PFSK-1 (cell line): ENCODE measurements at regions not wholly inside any gene's neighbourhood (a gene's known extent, or its start where the extent isn't known, plus 50 kb on each side); places are given as distances from the start of the nearest gene placed in this dataset.

Experiments
- FOXP2 ChIP-seq: optimal IDR thresholded peaks from 2 replicates; pipeline ENCODE3; 2011; ENCODE audit warnings: borderline replicate concordance, control low read depth, inconsistent platforms; ENCODE audit not compliant: insufficient read depth; ENCODE audit errors: extremely low read length, extremely low read depth
- POLR2AphosphoS5 ChIP-seq: IDR thresholded peaks from 2 replicates; pipeline ENCODE4 v1.6.1; 2012; ENCODE audit warnings: low read depth, mild to moderate bottlenecking, control low read depth, low read length, moderate library complexity
- SIN3A ChIP-seq: IDR thresholded peaks from 2 replicates; pipeline ENCODE4 v1.6.1; 2012; ENCODE audit warnings: mild to moderate bottlenecking, low read length, moderate library complexity, borderline replicate concordance; ENCODE audit not compliant: insufficient read depth
- TAF1 ChIP-seq: IDR thresholded peaks from 2 replicates; pipeline ENCODE4 v1.6.1; 2012; ENCODE audit warnings: low read length, control low read depth, borderline replicate concordance; ENCODE audit not compliant: insufficient read depth
- TF ChIP-seq, protein P1 (sequence below), 2 experiments: IDR thresholded peaks; 2 replicates each; pipeline versions ENCODE4 v1.6.1 to v1.8.0; 2011 to 2012; ENCODE audit warnings: low read depth in 2 of 2, low read length in 2 of 2, control low read depth in 1 of 2, inconsistent platforms in 1 of 2, mild to moderate bottlenecking in 1 of 2, moderate library complexity in 1 of 2; ENCODE audit not compliant: insufficient read depth in 1 of 2

DNA sequence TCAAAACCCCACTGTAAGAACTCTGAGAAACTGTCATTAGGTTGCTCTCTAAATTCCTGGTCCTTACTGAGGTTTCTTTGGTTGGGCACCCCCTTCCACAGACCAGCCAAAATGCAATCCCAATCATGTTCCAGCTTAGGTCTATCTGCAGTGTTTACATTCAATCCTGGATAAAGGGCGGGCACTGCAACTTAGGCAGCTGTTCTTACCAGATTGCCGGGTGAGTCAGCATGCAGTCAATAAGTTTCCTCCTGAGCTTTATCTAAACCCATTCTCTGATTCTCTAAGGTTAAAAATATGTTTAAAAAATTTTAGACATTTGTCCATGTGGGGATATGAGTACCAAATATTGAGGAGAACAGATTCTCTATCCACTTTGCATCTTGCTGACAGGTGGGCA lies 197.8 kb downstream of the HAO1 start:
- TF ChIP-seq, protein P1, sequence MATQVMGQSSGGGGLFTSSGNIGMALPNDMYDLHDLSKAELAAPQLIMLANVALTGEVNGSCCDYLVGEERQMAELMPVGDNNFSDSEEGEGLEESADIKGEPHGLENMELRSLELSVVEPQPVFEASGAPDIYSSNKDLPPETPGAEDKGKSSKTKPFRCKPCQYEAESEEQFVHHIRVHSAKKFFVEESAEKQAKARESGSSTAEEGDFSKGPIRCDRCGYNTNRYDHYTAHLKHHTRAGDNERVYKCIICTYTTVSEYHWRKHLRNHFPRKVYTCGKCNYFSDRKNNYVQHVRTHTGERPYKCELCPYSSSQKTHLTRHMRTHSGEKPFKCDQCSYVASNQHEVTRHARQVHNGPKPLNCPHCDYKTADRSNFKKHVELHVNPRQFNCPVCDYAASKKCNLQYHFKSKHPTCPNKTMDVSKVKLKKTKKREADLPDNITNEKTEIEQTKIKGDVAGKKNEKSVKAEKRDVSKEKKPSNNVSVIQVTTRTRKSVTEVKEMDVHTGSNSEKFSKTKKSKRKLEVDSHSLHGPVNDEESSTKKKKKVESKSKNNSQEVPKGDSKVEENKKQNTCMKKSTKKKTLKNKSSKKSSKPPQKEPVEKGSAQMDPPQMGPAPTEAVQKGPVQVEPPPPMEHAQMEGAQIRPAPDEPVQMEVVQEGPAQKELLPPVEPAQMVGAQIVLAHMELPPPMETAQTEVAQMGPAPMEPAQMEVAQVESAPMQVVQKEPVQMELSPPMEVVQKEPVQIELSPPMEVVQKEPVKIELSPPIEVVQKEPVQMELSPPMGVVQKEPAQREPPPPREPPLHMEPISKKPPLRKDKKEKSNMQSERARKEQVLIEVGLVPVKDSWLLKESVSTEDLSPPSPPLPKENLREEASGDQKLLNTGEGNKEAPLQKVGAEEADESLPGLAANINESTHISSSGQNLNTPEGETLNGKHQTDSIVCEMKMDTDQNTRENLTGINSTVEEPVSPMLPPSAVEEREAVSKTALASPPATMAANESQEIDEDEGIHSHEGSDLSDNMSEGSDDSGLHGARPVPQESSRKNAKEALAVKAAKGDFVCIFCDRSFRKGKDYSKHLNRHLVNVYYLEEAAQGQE (IDR thresholded peaks at IDR 0.05; ENCODE audit: insufficient read depth in 1 of 2, low read depth in 2 of 2, low read length in 2 of 2): no peak
- no peak for TF ChIP-seq FOXP2
- TF ChIP-seq POLR2AphosphoS5: no peak
- no peak for TF ChIP-seq TAF1
- no peak for TF ChIP-seq SIN3A

DNA sequence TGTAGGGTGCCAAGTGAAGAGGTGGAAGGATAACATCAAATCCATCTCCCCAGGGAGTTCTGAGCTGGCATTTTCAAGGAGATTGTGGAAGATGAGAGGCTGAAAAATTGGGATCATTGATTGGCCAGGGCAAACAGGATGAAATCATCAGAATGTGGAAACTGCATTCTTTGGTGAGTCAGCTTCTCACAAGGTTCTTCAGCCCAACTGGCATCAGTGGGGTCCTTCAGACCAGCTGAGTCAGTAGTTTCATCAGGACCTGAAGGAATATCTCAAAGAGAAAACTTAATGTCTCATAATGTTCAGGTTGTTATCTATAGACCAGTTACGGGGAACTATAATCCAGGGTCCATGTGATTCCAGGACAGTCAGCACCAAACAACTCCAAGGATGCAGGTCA lies 195.8 kb downstream of the HAO1 start:
- TF ChIP-seq TAF1 (no peak), POLR2AphosphoS5 (no peak)

DNA sequence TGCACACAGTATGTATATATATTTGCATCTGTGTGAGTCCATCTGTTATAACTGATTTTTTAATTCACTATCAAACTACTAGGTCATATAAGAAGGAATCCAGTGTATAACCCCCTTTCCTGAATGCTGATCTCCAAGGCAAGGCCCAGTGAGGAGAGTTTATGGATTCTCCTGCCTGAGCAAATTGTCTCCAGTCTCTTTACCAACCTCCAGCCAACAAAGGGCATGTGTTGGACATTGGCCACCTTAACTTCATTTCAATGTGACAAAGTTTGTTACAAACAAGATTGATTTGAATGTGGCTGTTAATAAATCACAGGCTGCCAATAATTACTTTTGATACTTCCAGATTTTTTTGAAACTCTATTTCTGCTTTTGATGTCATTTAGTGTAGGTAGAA lies 191.6 kb downstream of the HAO1 start:
- TF ChIP-seq SIN3A: no peak
- no peak for TF ChIP-seq POLR2AphosphoS5
- TF ChIP-seq FOXP2: no peak
- TF ChIP-seq, protein P1 (IDR thresholded peaks at IDR 0.05; ENCODE audit: insufficient read depth in 1 of 2, low read depth in 2 of 2, low read length in 2 of 2): no peak
- no peak for TF ChIP-seq TAF1

DNA sequence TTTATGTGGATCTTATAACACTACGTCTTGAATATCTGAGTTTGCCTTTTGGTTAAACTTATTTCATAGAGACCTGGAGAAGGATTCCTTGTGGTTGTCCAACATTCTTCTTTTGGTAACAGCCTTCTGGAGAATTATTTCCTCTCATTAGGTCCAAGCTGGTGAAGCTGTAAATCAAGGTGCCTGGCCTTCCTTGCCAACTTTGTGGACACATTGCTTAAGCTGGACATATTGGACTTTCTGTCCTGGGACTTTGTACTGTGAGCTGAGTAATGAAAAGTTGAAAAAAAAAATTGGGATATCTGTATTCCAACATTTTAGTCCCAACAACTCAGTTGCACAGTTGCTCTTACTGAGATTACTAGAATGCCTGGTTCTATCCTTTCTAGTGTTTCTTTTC lies 186.2 kb downstream of the HAO1 start:
- TF ChIP-seq TAF1 (no peak), FOXP2 (no peak), POLR2AphosphoS5 (no peak), SIN3A (no peak)
- TF ChIP-seq, protein P1 (IDR thresholded peaks at IDR 0.05; ENCODE audit: insufficient read depth in 1 of 2, low read depth in 2 of 2, low read length in 2 of 2): no peak

DNA sequence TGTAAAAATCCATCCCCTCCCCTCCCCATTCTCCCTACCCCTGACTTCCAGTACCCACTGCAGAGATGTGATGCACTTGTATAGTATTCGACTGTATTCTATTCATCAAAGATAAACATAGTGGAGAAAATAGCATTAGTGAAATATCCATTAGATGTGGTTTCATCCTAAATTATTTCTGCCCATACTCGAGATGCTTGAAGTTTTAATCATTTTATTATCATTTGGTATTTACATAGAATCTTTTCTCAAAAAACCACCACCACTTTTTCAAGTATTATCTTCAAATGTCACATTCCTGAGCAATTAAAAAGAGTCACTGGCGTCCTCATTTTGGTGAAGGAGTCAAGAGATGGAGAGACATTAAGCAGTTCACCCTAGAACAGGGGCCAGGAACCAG lies 181.9 kb downstream of the HAO1 start:
- TF ChIP-seq POLR2AphosphoS5: no peak
- TF ChIP-seq TAF1: no peak
- no peak for TF ChIP-seq FOXP2
- no peak for TF ChIP-seq SIN3A
- TF ChIP-seq, protein P1 (IDR thresholded peaks at IDR 0.05; ENCODE audit: insufficient read depth in 1 of 2, low read depth in 2 of 2, low read length in 2 of 2): no peak
